HG02763 (cell line): ENCODE measurements at regions not wholly inside any gene's neighbourhood (a gene's known extent, or its start where the extent isn't known, plus 50 kb on each side); places are given as distances from the start of the nearest gene placed in this dataset.

Source experiments
- ATAC-seq: cut with Tn5 transposase; IDR thresholded peaks from one replicate; pipeline ENCODE4 v1.9.1; 2021; ENCODE audit warnings: mild to moderate bottlenecking, moderate library complexity; ENCODE audit not compliant: unreplicated experiment

- no peak for ATAC-seq
Measured at GRCh38 chr19:31596751-31597150, 247.5 kb upstream of the TSHZ3 start.

- ATAC-seq: no peak
Measured at GRCh38 chr19:31597616-31598015, 248.4 kb upstream of the TSHZ3 start.

GRCh38 chr19:31598730-31599238, 249.5 kb upstream of the TSHZ3 start:
- no peak for ATAC-seq

- no peak for ATAC-seq
Measured at GRCh38 chr19:31600731-31601295, 251.6 kb upstream of the TSHZ3 start.

- no peak for ATAC-seq
Measured at GRCh38 chr19:31601855-31602254, 252.6 kb upstream of the TSHZ3 start.

GRCh38 chr19:31602548-31602947, 253.3 kb upstream of the TSHZ3 start:
- ATAC-seq: no peak

- ATAC-seq: no peak
Measured at GRCh38 chr19:31604493-31605040, 255.3 kb upstream of the TSHZ3 start.

GRCh38 chr19:31610018-31610417, 260.8 kb upstream of the TSHZ3 start:
- no peak for ATAC-seq

GRCh38 chr19:31611046-31611877, 262.0 kb upstream of the TSHZ3 start:
- ATAC-seq: no peak

- no peak for ATAC-seq
Measured at GRCh38 chr19:31612873-31613272, 263.6 kb upstream of the TSHZ3 start.

- ATAC-seq: no peak
Measured at GRCh38 chr19:31613683-31614219, 264.5 kb upstream of the TSHZ3 start.

- ATAC-seq: no peak
Measured at GRCh38 chr19:31616031-31616430, 266.8 kb upstream of the TSHZ3 start.

- ATAC-seq: no peak
Measured at GRCh38 chr19:31617010-31617585, 267.9 kb upstream of the TSHZ3 start.

- ATAC-seq: no peak
Measured at GRCh38 chr19:31625056-31625455, 275.8 kb upstream of the TSHZ3 start.

- no peak for ATAC-seq
Measured at GRCh38 chr19:31625575-31625974, 276.3 kb upstream of the TSHZ3 start.

GRCh38 chr19:31626941-31627340, 277.7 kb upstream of the TSHZ3 start:
- ATAC-seq: no peak

GRCh38 chr19:31627620-31628365, 278.6 kb upstream of the TSHZ3 start:
- ATAC-seq: no peak

- ATAC-seq: no peak
Measured at GRCh38 chr19:31629579-31630363, 280.5 kb upstream of the TSHZ3 start.

- ATAC-seq: no peak
Measured at GRCh38 chr19:31633014-31633413, 283.8 kb upstream of the TSHZ3 start.

- no peak for ATAC-seq
Measured at GRCh38 chr19:31639306-31639705, 290.1 kb upstream of the TSHZ3 start.
